HG03460 (cell line): ENCODE measurements at regions not wholly inside any gene's neighbourhood (a gene's known extent, or its start where the extent isn't known, plus 50 kb on each side); places are given as distances from the start of the nearest gene placed in this dataset.
A peak's percentile ranks its signal among the peaks of the same experiment; 100 is the strongest.
"Not testable (repeated sequence)": the region's sequence is repeated elsewhere in the genome, so short reads cannot be mapped to it uniquely, and the experiment has no call there.

ENCODE experiments used
- ATAC-seq: cut with Tn5 transposase; IDR thresholded peaks from one replicate; pipeline ENCODE4 v1.9.1; 2021; ENCODE audit not compliant: unreplicated experiment

DNA sequence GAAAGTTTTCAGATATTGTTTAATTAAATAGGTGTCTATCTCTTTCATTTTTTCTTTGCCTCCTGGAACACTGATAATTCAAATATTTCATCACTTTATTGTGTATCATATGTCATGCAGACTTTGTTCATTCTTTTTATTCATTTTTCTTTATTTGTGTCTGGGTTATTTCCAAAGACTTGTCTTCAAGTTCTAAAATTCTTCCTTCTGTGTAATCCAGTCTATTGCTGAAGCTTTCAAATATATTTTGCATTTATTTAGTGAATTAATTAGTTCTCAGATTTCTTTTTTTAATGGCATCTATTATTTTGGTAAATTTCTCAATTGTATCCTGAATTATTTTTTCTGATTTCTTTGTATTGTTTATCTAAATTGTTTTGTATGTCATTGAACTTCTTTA, 70.1 kb downstream of the ZNF330 start:
- ATAC-seq: no peak

- no peak for ATAC-seq
Measured at GRCh38 chr4:141294306-141294705, 73.6 kb downstream of the ZNF330 start.

GRCh38 chr4:141301216-141301615, 80.5 kb downstream of the ZNF330 start:
- ATAC-seq: no peak

DNA sequence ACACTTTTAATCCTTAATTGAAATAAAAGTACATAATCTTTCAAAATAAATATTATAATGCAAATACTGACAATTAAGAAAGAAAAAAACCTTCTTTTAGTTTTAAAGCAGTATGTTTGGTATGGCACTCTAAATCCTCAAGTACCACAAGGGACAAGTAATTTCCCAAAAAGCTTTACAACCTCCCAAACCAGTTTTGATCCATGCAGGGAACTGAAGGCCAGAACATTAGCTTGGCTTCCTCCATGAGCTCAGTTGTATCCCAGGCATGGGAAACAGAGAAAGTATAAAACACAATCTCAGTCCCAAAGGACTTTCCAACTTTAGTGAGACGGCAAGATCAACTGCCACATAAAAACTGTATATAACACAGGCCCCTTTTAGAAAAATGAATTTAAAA, 82.2 kb downstream of the ZNF330 start:
- no peak for ATAC-seq

- no peak for ATAC-seq
Measured at GRCh38 chr4:141304346-141304745, 83.7 kb downstream of the ZNF330 start.

DNA sequence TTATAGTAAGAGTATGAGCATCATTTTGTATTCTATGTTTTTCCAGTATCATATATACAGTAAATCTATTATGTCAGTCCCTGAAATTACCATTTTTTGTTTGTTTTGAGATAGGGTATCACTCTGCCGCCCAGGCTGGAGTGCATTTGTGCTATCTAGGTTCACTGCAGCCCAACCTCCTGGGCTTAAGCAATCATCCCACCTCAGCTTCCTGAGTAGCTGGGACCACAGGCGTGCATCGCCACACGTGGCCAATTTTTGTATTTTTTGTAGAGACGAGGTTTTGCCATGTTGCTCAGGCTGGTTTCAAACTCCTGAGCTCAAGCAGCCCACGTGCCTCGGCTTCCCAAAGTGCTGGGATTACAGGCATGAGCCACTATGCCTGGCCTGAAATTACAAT, 85.6 kb downstream of the ZNF330 start:
- ATAC-seq: no peak

DNA sequence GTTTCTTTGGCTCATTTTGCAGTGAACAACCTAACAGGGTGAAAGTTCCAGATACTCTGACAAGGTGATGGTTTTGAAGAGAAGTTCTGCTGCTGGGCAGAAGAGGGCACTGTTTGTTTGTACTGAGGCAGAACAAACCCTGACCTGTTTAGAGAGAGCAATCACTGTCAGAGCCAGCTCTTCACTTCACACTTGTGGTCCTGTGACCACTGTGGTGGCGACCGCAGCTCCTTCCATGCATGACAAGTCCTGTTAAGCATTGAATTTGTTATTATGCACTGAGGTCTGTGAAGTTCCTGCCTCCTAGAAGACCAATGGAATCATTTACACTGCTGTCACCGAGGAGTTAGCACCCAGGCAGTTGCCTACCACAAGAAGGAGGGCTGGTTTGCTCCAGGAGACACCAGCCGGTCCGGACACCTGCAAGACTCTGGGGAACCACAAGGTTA, 86.6 kb downstream of the ZNF330 start:
- peak; percentile 100 for ATAC-seq

DNA sequence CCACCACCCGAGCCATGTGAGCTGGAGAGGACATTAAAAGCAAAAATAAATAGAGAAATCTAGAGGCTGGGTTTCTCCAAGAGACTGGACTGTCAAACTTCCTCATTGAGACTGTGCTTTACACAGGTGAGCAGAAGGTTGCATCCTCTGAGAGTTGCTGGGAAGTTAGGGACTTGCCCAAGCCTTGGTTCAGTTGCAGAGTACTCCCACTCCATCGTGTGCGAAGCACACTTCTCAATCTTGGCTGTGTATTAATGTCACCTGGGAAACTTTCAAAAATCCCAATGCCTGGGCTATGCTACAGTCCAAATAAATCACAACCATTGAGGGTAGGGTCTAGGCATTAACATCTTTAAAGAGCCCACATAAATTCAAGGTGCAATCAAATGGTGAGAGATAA, 89.2 kb downstream of the ZNF330 start:
- no peak for ATAC-seq

GRCh38 chr4:141311246-141312204, 90.8 kb downstream of the ZNF330 start:
- ATAC-seq: no peak

GRCh38 chr4:141314627-141315026, 93.9 kb downstream of the ZNF330 start:
- ATAC-seq: no peak

DNA sequence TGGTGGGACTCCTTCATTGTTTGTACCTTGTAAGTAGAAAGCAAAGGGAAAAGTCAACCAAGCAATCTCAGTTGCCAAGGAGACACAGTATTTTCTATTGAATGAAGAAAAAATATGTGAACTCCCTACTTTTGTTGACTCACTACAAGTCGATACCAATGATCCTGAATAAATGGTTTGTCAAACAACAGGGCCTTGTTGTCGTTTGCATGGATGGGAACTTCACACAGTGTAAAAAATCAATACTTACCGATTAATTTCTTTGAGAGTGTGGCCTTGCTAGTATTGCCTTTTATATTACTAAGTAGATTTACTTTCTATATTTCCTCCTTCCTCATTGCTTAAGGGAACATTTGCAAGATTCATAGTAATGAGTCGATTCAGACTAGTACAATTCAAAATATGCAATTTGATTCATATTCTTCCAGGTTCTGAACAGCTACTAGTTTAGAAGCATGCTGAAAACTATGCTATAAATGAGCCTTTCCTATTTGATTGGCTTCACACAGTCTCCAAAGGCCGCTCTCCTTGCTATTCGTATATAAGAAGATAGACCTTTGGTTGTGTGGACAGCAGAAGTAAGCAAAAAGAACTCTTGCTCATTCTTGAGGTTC, 108.0 kb downstream of the ZNF330 start:
- ATAC-seq: no peak

DNA sequence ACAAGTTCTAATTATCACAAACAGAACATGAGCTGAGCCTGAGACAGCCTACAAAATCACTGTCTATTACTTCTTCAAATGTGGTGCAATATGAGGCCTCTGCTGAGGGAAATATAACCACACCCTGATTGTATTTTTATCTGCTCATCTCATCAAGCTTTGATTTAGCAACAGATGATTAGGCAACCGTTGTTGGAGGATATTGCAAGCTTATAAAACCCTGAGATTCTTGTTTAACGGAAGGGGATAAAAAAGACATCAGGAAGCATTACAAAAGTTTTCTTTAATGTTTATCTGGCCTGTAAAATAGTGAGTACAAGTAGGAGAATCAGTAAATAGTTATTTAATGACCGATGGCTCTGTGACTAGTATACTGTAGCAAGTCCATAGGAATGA, 108.5 kb downstream of the ZNF330 start:
- ATAC-seq: no peak

GRCh38 chr4:141330616-141331015, 109.9 kb downstream of the ZNF330 start:
- ATAC-seq: no peak

GRCh38 chr4:141331534-141332358, 111.1 kb downstream of the ZNF330 start:
- no peak for ATAC-seq

DNA sequence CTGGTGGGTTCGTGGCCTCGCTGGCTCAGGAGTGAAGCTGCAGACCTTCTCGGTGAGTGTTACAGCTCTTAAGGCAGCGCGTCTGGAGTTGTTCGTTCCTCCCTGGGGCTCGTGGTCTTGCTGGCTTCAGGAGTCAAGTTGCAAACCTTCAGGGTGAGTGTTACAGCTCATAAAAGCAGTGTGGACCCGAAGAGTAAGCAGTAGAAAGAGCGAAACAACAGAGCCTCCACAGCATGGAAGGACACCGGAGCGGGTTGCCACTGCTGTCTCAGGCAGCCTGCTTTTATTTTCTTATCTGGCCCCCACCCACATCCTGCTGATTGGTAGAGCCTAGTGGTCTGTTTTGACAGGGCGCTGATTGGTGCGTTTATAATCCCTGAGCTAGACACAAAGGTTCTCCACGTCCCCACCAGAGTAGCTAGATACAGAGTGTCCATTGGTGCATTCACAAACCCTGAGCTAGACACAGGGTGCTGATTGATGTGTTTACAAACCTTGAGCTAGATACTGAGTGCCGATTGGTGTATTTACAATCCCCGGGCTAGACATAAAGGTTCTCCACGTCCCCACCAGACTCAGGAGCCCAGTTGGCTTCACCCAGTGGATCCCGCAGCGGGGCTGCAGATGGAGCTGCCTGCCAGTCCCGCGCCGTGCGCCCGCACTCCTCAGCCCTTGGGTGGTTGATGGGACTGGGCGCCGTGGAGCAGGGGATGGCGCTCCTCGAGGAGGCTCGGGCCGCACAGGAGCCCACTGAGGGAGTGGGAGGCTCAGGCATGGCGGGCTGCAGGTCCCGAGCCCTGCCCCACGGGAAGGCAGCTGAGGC, 111.9 kb downstream of the ZNF330 start:
- not testable (repeated sequence) for ATAC-seq

GRCh38 chr4:141333456-141334230, 112.9 kb downstream of the ZNF330 start:
- not testable (repeated sequence) for ATAC-seq

- no peak for ATAC-seq
Measured at GRCh38 chr4:141335166-141335565, 114.5 kb downstream of the ZNF330 start.

DNA sequence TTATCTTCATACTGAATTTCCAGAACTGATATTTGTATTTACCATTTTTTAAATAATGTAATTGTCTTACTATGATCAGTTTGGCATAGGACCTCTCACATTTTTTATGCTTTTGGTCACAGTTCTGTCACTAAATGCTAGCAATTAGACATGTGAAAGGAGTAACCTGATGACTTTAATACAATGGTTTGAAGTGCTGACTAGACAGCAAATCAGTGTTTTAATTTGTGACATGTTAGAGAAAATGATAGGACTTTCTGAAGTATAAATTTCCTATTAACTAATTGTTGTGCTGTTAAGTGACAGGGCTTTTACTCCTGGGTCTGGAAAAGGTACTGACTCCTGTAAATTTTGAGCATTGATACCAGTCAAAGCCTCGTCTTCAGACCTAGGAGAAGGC, 117.5 kb downstream of the ZNF330 start:
- ATAC-seq: no peak

DNA sequence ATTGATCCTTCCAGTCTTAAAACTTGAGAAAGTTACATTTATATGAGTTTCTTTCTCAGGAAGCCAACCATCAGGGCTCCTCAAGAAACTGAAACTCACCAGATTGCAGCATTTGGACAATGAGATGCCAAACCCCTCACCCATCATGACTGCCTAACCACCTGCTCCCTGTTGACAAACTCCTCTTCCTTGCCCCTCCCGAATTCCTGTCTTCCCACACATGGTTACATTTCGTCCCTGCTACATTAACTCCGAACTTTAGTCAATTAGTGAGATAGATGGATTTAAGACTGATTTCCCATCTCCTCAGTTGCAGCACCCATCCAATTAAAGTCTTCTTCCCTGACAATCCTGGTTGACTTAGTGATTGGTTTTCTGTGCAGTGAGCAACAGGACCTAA, 118.7 kb downstream of the ZNF330 start:
- ATAC-seq: no peak

DNA sequence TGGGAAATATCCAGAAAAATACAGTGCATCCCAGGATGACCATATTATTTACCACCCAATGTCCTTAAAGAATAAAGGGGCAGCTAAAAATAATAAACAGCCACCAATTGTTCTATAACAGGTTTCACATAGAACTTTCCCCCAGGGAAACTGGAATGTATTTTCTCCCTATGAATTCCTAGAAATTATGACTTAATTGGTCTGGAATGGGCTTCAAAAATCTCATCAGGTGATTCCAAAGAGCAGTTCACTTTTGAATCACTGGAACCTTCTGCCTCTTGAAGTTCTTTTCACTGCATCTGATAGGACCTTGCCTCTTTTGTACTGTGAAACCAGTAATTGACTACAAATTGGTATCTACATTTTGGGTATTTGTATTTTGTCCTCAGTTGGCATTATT, 119.3 kb downstream of the ZNF330 start:
- no peak for ATAC-seq
